ENCODE measurements at regions not wholly inside any gene's neighbourhood (a gene's known extent, or its start where the extent isn't known, plus 50 kb on each side); places are given as distances from the start of the nearest gene placed in this dataset.

GRCh38 chr13:73661066-73661465, 473.1 kb downstream of the KLF12 start:
- no peak for ATAC-seq
- no peaks in the 10 kb centered on the region for H4K20me1 ChIP-seq (ENCODE audit: low read length)
- no peak overlapping the region for H3K9ac ChIP-seq (ENCODE audit: low read length)
- ChIA-PET CTCF (no interaction called here), POLR2A (ENCODE audit: unreplicated experiment) (no interaction called here)
- no peaks in the 10 kb centered on the region for H3K27me3 ChIP-seq (ENCODE audit: low read length)
- H3K79me2 ChIP-seq (ENCODE audit: low read length) = no peaks in the 10 kb centered on the region
- no peak overlapping the region for H3K4me2 ChIP-seq (ENCODE audit: low read length)
- H2AFZ ChIP-seq (ENCODE audit: low read length) = no peak overlapping the region
- no TSS peak for BruUV-seq (replicated peaks)
- no peak for DNase-seq
- TF ChIP-seq EZH2phosphoT487 (IDR thresholded peaks at IDR 0.05; ENCODE audit: borderline replicate concordance, low read length) (no peak), EZH2 (IDR thresholded peaks at IDR 0.05; ENCODE audit: low read length, unreplicated experiment) (no peak), CTCF (conservative IDR thresholded peaks at IDR 0.05; ENCODE audit: low read depth, low read length) (no peak)
- H3K4me1 ChIP-seq (ENCODE audit: insufficient read depth, low read length) = peaks cover 6% of the 10 kb centered on the region; the same call in 1 of the 2 replicates
- intact Hi-C loops (cut with micrococcal nuclease) = no loop called here
- H3F3A ChIP-seq (ENCODE audit: low read length, unreplicated experiment) = no peaks in the 10 kb centered on the region
- H3K36me3 ChIP-seq (ENCODE audit: low read depth, low read length) = peaks cover 8% of the 10 kb centered on the region; the same call in 1 of the 2 replicates
- H3K27ac ChIP-seq (ENCODE audit: low read length) = no peak overlapping the region
- H3K9me2 ChIP-seq (replicated peaks; ENCODE audit: low read length) = no peaks in the 10 kb centered on the region
- H3K4me3 ChIP-seq (ENCODE audit: low read length) = no peak overlapping the region
- H3K9me3 ChIP-seq (ENCODE audit: low read length) = peaks cover 5% of the 10 kb centered on the region; the same call in 1 of the 2 replicates

GRCh38 chr13:73658639-73659038, 475.6 kb downstream of the KLF12 start:
- DNase-seq (no peak), ATAC-seq (no peak)
- Histone ChIP-seq H3K4me2 (ENCODE audit: low read length) (no peak overlapping the region), H3K9me3 (ENCODE audit: low read length) (peaks cover 5% of the 10 kb centered on the region; the same call in 1 of the 2 replicates), H3K4me3 (ENCODE audit: low read length) (no peak overlapping the region), H3K9ac (ENCODE audit: low read length) (no peak overlapping the region), H3K4me1 (ENCODE audit: insufficient read depth, low read length) (peaks cover 6% of the 10 kb centered on the region; the same call in 1 of the 2 replicates), H3K9me2 (replicated peaks; ENCODE audit: low read length) (no peaks in the 10 kb centered on the region), H2AFZ (ENCODE audit: low read length) (no peak overlapping the region), H3K27me3 (ENCODE audit: low read length) (no peaks in the 10 kb centered on the region), H3K79me2 (ENCODE audit: low read length) (no peaks in the 10 kb centered on the region), H3K36me3 (ENCODE audit: low read depth, low read length) (peaks cover 8% of the 10 kb centered on the region; the same call in 1 of the 2 replicates), H3K27ac (ENCODE audit: low read length) (no peak overlapping the region), H4K20me1 (ENCODE audit: low read length) (no peaks in the 10 kb centered on the region), H3F3A (ENCODE audit: low read length, unreplicated experiment) (no peaks in the 10 kb centered on the region)
- TF ChIP-seq EZH2phosphoT487 (IDR thresholded peaks at IDR 0.05; ENCODE audit: borderline replicate concordance, low read length) (no peak), CTCF (conservative IDR thresholded peaks at IDR 0.05; ENCODE audit: low read depth, low read length) (no peak)
- ChIA-PET CTCF (no interaction called here), POLR2A (ENCODE audit: unreplicated experiment) (no interaction called here)
- intact Hi-C loops (cut with micrococcal nuclease) = no loop called here
- BruUV-seq (replicated peaks) = no TSS peak

- peaks cover 6% of the 10 kb centered on the region; the same call in 1 of the 2 replicates for H3K4me1 ChIP-seq (ENCODE audit: insufficient read depth, low read length)
- H3K9ac ChIP-seq (ENCODE audit: low read length) = no peak overlapping the region
- TF ChIP-seq CTCF (conservative IDR thresholded peaks at IDR 0.05; ENCODE audit: low read depth, low read length) = no peak
- ChIA-PET POLR2A (ENCODE audit: unreplicated experiment) (no interaction called here), CTCF (no interaction called here)
- H2AFZ ChIP-seq (ENCODE audit: low read length) = no peak overlapping the region
- no peaks in the 10 kb centered on the region for H3F3A ChIP-seq (ENCODE audit: low read length, unreplicated experiment)
- no peak overlapping the region for H3K4me3 ChIP-seq (ENCODE audit: low read length)
- no peaks in the 10 kb centered on the region for H3K79me2 ChIP-seq (ENCODE audit: low read length)
- peak overlapping the region; percentile 77; the same call in 1 of the 2 replicates for H3K27ac ChIP-seq (ENCODE audit: low read length)
- intact Hi-C loops (cut with micrococcal nuclease) = no loop called here
- no peaks in the 10 kb centered on the region for H4K20me1 ChIP-seq (ENCODE audit: low read length)
- peaks cover 5% of the 10 kb centered on the region; the same call in 1 of the 2 replicates for H3K9me3 ChIP-seq (ENCODE audit: low read length)
- DNase-seq (no peak), ATAC-seq (no peak)
- no peaks in the 10 kb centered on the region for H3K9me2 ChIP-seq (replicated peaks; ENCODE audit: low read length)
- peaks cover 8% of the 10 kb centered on the region; the same call in 1 of the 2 replicates for H3K36me3 ChIP-seq (ENCODE audit: low read depth, low read length)
- BruUV-seq (replicated peaks) = no TSS peak
- no peaks in the 10 kb centered on the region for H3K27me3 ChIP-seq (ENCODE audit: low read length)
- no peak overlapping the region for H3K4me2 ChIP-seq (ENCODE audit: low read length)
Measured at GRCh38 chr13:73657821-73658540, 476.2 kb downstream of the KLF12 start.

All from PC-3 (cell line).